K562 (cell line): ENCODE measurements at regions not wholly inside any gene's neighbourhood (a gene's known extent, or its start where the extent isn't known, plus 50 kb on each side); places are given as distances from the start of the nearest gene placed in this dataset.

Experiments used
- ATAC-seq: fragments of 200-7000 bp; cut with Tn5 transposase; 3 replicates; pipeline ENCODE4 v1.9.1; 2020; ENCODE audit warnings: moderate library complexity
- BruUV-seq: library from RNA; stranded (reverse); fragments of 400-500 nt; replicated peaks from 2 replicates; lab custom pipeline; 2021; lab: Mats Ljungman, UMichigan
- CTCF ChIA-PET: fragments of 300-600 bp; formaldehyde crosslinking; extraction: SDS; loops from one replicate; lab custom pipeline; 2021; ENCODE audit warnings: low intra/inter-chr PET ratio; lab: Yijun Ruan, JAX
- POLR2A ChIA-PET: fragments of 300-600, 350-650 bp; sonication (Branson Sonifier 250); formaldehyde crosslinking; extraction: SDS; loops from one replicate; lab custom pipeline; 2021; ENCODE audit warnings: antibody characterized with exemption, inconsistent platforms; lab: Yijun Ruan, JAX
- DNase-seq, 4 experiments: peaks; one replicate each; pipeline versions ENCODE4 v3.0.0 to v3.0.0-alpha.2; 2011 to 2018; ENCODE audit warnings: low spot score in 3 of 4, mixed read lengths in 3 of 4; ENCODE audit errors: extremely low read depth in 1 of 4
- FAIRE-seq: peaks from 2 replicates; lab custom pipeline; 2011; peaks lifted over from hg19 to GRCh38; lab: Jason Lieb, UNC
- H2AFZ ChIP-seq: 2 replicates; pipeline ENCODE4 v1.6.0; 2011; ENCODE audit warnings: low read depth, low read length, control low read depth, inconsistent platforms
- H3K27ac ChIP-seq: fragments of 200-600 bp; 3 replicates; pipeline ENCODE4 v1.8.0; 2011; ENCODE audit warnings: low read depth, mild to moderate bottlenecking, control low read depth, inconsistent platforms, low read length, moderate library complexity, mixed read lengths; ENCODE audit errors: extremely low read depth
- H3K27me3 ChIP-seq, 2 experiments: fragments of 300-600 bp in 1 of 2; 2 replicates in 1 of 2; 3 replicates in 1 of 2; pipeline versions ENCODE4 v1.6.0 to v1.8.0; 2011; ENCODE audit warnings: inconsistent platforms in 2 of 2, low read length in 2 of 2, mild to moderate bottlenecking in 1 of 2, mixed read lengths in 1 of 2, moderate library complexity in 1 of 2; ENCODE audit not compliant: control insufficient read depth in 2 of 2, insufficient read depth in 2 of 2
- H3K36me3 ChIP-seq: fragments of 300-600 bp; 3 replicates; pipeline ENCODE4 v1.8.0; 2011; ENCODE audit warnings: mild to moderate bottlenecking, low read length, inconsistent platforms; ENCODE audit not compliant: control insufficient read depth, insufficient read depth
- H3K4me1 ChIP-seq, 2 experiments: fragments of 200-600 bp in 1 of 2; replicated peaks in 1 of 2; 2 replicates in 1 of 2; 3 replicates in 1 of 2; pipeline versions ENCODE4 v1.5.1 to v1.8.0; 2011; ENCODE audit warnings: inconsistent platforms in 2 of 2, low read length in 2 of 2, mild to moderate bottlenecking in 1 of 2, mixed read lengths in 1 of 2, moderate library complexity in 1 of 2; ENCODE audit not compliant: control insufficient read depth in 2 of 2, insufficient read depth in 2 of 2
- H3K4me2 ChIP-seq: 2 replicates; pipeline ENCODE4 v1.6.1; 2011; ENCODE audit warnings: low read length, control low read depth, inconsistent platforms, mixed read lengths; ENCODE audit not compliant: insufficient read depth
- H3K4me3 ChIP-seq: fragments of 200-600 bp; sonication (generic), shearing (Covaris generic); 2 replicates; pipeline ENCODE4 v1.5.1; 2016; ENCODE audit warnings: control low read depth, inconsistent platforms
- H3K79me2 ChIP-seq: fragments of 200-600 bp; 3 replicates; pipeline ENCODE4 v1.8.0; 2011; ENCODE audit warnings: low read length, inconsistent platforms; ENCODE audit not compliant: control insufficient read depth, insufficient read depth
- H3K9ac ChIP-seq, 2 experiments: 2 replicates each; pipeline versions ENCODE4 v1.6.0 to v1.6.1; 2011; ENCODE audit warnings: low read depth in 2 of 2, low read length in 2 of 2, control low read depth in 1 of 2, inconsistent platforms in 1 of 2, mild to moderate bottlenecking in 1 of 2, mixed read lengths in 1 of 2; ENCODE audit not compliant: insufficient read depth in 1 of 2
- H3K9me1 ChIP-seq: one replicate; pipeline ENCODE4 v1.6.0; 2011; ENCODE audit warnings: inconsistent platforms, mild to moderate bottlenecking, low read length, moderate library complexity; ENCODE audit not compliant: control insufficient read depth, insufficient read depth
- H3K9me3 ChIP-seq: replicated peaks from 2 replicates; pipeline ENCODE4 v1.5.1; 2011; ENCODE audit warnings: low read depth, low read length, inconsistent platforms; ENCODE audit not compliant: control insufficient read depth, insufficient read depth
- H4K20me1 ChIP-seq: replicated peaks from 2 replicates; pipeline ENCODE4 v1.6.1; 2011; ENCODE audit warnings: low read length, inconsistent platforms, mixed read lengths; ENCODE audit not compliant: control insufficient read depth, insufficient read depth
- ATF3 ChIP-seq, 2 experiments: fragments of 450-650 bp in 1 of 2; sonication (generic) in 1 of 2; formaldehyde crosslinking in 1 of 2; IDR thresholded peaks in 1 of 2; conservative IDR thresholded peaks in 1 of 2; 2 replicates each; pipeline versions ENCODE4 v1.6.1 to v1.8.1; 2016 to 2023; ENCODE audit warnings: mild to moderate bottlenecking in 2 of 2, moderate library complexity in 2 of 2, inconsistent platforms in 1 of 2, missing genetic modification reagents in 1 of 2
- BACH1 ChIP-seq: fragments of 200-800 bp; sonication (Bioruptor generic); IDR thresholded peaks from 2 replicates; pipeline ENCODE4 v1.6.1; 2016; ENCODE audit warnings: missing genetic modification characterization, missing compliant biosample characterization
- C11orf30 ChIP-seq: fragments of 450-650 bp; IDR thresholded peaks from 2 replicates; pipeline ENCODE4 v1.6.1; 2016; ENCODE audit warnings: low read depth, mild to moderate bottlenecking
- CBFA2T2 ChIP-seq: fragments of 450-650 bp; conservative IDR thresholded peaks from 2 replicates; pipeline ENCODE4 v1.6.1; 2017; ENCODE audit warnings: mild to moderate bottlenecking
- CBX3 ChIP-seq, 2 experiments: IDR thresholded peaks; 1 replicate in 1 of 2; 2 replicates in 1 of 2; pipeline ENCODE4 v1.6.1; 2012; ENCODE audit warnings: inconsistent platforms in 2 of 2, low read length in 2 of 2, borderline replicate concordance in 1 of 2, control low read depth in 1 of 2
- CEBPG ChIP-seq, 3 experiments: fragments of 200-800 bp in 1 of 3; sonication (Bioruptor generic) in 1 of 3; sonication (generic) in 1 of 3; formaldehyde crosslinking in 1 of 3; IDR thresholded peaks in 2 of 3; conservative IDR thresholded peaks in 1 of 3; 2 replicates each; pipeline versions ENCODE4 v1.6.1 to v1.8.0; 2016 to 2022; ENCODE audit warnings: missing compliant biosample characterization in 2 of 3, missing genetic modification characterization in 2 of 3, mild to moderate bottlenecking in 1 of 3, missing genetic modification reagents in 1 of 3
- GTF2F1 ChIP-seq: IDR thresholded peaks from 2 replicates; pipeline ENCODE4 v1.6.1; 2011; ENCODE audit warnings: low read depth, low read length, improper control_type of control experiment
- KAT8 ChIP-seq: fragments of 450-650 bp; IDR thresholded peaks from 2 replicates; pipeline ENCODE4 v1.6.1; 2016; ENCODE audit warnings: low read depth, mild to moderate bottlenecking
- RBM25 ChIP-seq: fragments of 200-400 bp; formaldehyde crosslinking; IDR thresholded peaks from 2 replicates; pipeline ENCODE4 v1.6.1; 2018; ENCODE audit warnings: low read length, low read depth, moderate library complexity; ENCODE audit not compliant: severe bottlenecking
- SPI1 ChIP-seq: IDR thresholded peaks from 2 replicates; pipeline ENCODE4 v1.6.1; 2011; ENCODE audit warnings: low read depth, low read length, control low read depth, borderline replicate concordance
- SREBF2 ChIP-seq: sonication (generic); formaldehyde crosslinking; IDR thresholded peaks from 2 replicates; pipeline ENCODE4 v1.4.0; 2020; ENCODE audit warnings: mild to moderate bottlenecking, missing genetic modification reagents
- TRIM28 ChIP-seq: fragments of 450-650 bp; IDR thresholded peaks from 2 replicates; pipeline ENCODE4 v1.6.1; 2017
- ZNF140 ChIP-seq: fragments of 250-450 bp; sonication (Bioruptor Pico); IDR thresholded peaks from 2 replicates; pipeline ENCODE4 v1.8.0; 2021; ENCODE audit warnings: moderate library complexity, mild to moderate bottlenecking, inconsistent platforms
- ZNF431 ChIP-seq: sonication (generic); formaldehyde crosslinking; IDR thresholded peaks from 2 replicates; pipeline ENCODE4 v1.8.0; 2022; ENCODE audit warnings: mild to moderate bottlenecking, missing genetic modification reagents
- ZNF584 ChIP-seq: fragments of 200-800 bp; sonication (Bioruptor generic); IDR thresholded peaks from 2 replicates; pipeline ENCODE4 v1.6.1; 2016; ENCODE audit warnings: low read depth, mild to moderate bottlenecking, missing genetic modification characterization, missing compliant biosample characterization
- WGBS: fragments of 100-300 bp; shearing (Covaris generic); methylation state at CpG from one replicate; pipeline ENCODE4 v1.1.6; 2016; ENCODE audit warnings: low coverage, mixed read lengths; ENCODE audit not compliant: insufficient coverage; ENCODE audit errors: missing lambda C conversion rate; 5-methylcytosine and 5-hydroxymethylcytosine counted together
- in situ Hi-C: fragments of 300-500 bp; cut with MboI; formaldehyde crosslinking; loops from 4 replicates; pipeline ENCODE4 v1.15.0; 2018; ENCODE audit warnings: inconsistent platforms, mixed read lengths
- intact Hi-C: fragments of 100-400 bp; cut with micrococcal nuclease; formaldehyde crosslinking; loops from 2 replicates; pipeline ENCODE4 v1.14.2; 2022
- TF ChIP-seq, protein P1 (sequence below): fragments of 250-450 bp; sonication (Bioruptor Pico); IDR thresholded peaks from 2 replicates; pipeline ENCODE4 v1.4.0; 2020; ENCODE audit warnings: mild to moderate bottlenecking, moderate library complexity, borderline replicate concordance
- TF ChIP-seq, protein P2 (sequence below): fragments of 450-650 bp; IDR thresholded peaks from 2 replicates; pipeline ENCODE4 v1.6.1; 2016

- ATAC-seq (no peak), DNase-seq (no peak), FAIRE-seq (no peak)
- H3K36me3 ChIP-seq, result no peaks in the 10 kb centered on the region
- H4K20me1 ChIP-seq, result no peaks in the 10 kb centered on the region
- peaks cover 5% of the 10 kb centered on the region in 2 experiments; a peak in 3 of 5 replicates for H3K27me3 ChIP-seq
- in situ Hi-C loops, result no loop called here
- no peak overlapping the region for H3K4me3 ChIP-seq
- H3K9ac ChIP-seq, result no peak overlapping the region
- H3K4me1 ChIP-seq, result no peaks in the 10 kb centered on the region
- CTCF ChIA-PET, result no interaction called here
- WGBS, result 38% methylated on average over 1 of the region's 1 CpG
- no peak overlapping the region for H2AFZ ChIP-seq
- intact Hi-C loops, result loop anchor here (10.0 kb wide), 1 partner anchor 68 kb away; no protein-coding TSS in a partner anchor
- H3K9me3 ChIP-seq, result no peaks in the 10 kb centered on the region
- no TSS peak for BruUV-seq
- no peak overlapping the region for H3K4me2 ChIP-seq
- no peaks in the 10 kb centered on the region for H3K9me1 ChIP-seq
- POLR2A ChIA-PET, result no interaction called here
- no peaks in the 10 kb centered on the region for H3K79me2 ChIP-seq
- no peak overlapping the region for H3K27ac ChIP-seq
- no peak for TF ChIP-seq ZNF140
- TF ChIP-seq CEBPG (CRISPR knock-in tag; IDR thresholded peaks at IDR 0.05), result no peak
- 0 out of 4 replicates have a peak, but pooled peaks of 1 of the 2 experiments have one; percentile 44 for TF ChIP-seq CEBPG (tag; conservative IDR thresholded peaks at IDR 0.05 in 1 of 2, IDR thresholded peaks at IDR 0.05 in 1 of 2)
- no peak for TF ChIP-seq ZNF584 (CRISPR knock-in tag)
- TF ChIP-seq, protein P1, sequence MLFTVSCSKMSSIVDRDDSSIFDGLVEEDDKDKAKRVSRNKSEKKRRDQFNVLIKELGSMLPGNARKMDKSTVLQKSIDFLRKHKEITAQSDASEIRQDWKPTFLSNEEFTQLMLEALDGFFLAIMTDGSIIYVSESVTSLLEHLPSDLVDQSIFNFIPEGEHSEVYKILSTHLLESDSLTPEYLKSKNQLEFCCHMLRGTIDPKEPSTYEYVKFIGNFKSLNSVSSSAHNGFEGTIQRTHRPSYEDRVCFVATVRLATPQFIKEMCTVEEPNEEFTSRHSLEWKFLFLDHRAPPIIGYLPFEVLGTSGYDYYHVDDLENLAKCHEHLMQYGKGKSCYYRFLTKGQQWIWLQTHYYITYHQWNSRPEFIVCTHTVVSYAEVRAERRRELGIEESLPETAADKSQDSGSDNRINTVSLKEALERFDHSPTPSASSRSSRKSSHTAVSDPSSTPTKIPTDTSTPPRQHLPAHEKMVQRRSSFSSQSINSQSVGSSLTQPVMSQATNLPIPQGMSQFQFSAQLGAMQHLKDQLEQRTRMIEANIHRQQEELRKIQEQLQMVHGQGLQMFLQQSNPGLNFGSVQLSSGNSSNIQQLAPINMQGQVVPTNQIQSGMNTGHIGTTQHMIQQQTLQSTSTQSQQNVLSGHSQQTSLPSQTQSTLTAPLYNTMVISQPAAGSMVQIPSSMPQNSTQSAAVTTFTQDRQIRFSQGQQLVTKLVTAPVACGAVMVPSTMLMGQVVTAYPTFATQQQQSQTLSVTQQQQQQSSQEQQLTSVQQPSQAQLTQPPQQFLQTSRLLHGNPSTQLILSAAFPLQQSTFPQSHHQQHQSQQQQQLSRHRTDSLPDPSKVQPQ, result no peak
- TF ChIP-seq CBX3 (IDR thresholded peaks at IDR 0.05; ENCODE audit: borderline replicate concordance in 1 of 2, low read length in 2 of 2), result peak in 1 of 2 experiments; percentile 70; a peak in 1 of 3 replicates
- no peak for TF ChIP-seq GTF2F1
- TF ChIP-seq C11orf30, result peak; percentile 37; the same call in 1 of the 2 replicates
- 0 out of 2 replicates have a peak, but pooled peaks have one; percentile 27 for TF ChIP-seq BACH1
- no peak for TF ChIP-seq RBM25
- TF ChIP-seq SREBF2 (CRISPR knock-in tag), result no peak
- 0 out of 2 replicates have a peak, but pooled peaks have one; percentile 5 for TF ChIP-seq CBFA2T2
- TF ChIP-seq, protein P2, sequence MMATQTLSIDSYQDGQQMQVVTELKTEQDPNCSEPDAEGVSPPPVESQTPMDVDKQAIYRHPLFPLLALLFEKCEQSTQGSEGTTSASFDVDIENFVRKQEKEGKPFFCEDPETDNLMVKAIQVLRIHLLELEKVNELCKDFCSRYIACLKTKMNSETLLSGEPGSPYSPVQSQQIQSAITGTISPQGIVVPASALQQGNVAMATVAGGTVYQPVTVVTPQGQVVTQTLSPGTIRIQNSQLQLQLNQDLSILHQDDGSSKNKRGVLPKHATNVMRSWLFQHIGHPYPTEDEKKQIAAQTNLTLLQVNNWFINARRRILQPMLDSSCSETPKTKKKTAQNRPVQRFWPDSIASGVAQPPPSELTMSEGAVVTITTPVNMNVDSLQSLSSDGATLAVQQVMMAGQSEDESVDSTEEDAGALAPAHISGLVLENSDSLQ, result peak; percentile 39; the same call in 1 of the 2 replicates
- TF ChIP-seq ZNF431 (CRISPR knock-in tag), result no peak
- peak; percentile 51; the same call in 1 of the 2 replicates for TF ChIP-seq ATF3 (IDR thresholded peaks at IDR 0.05)
- no peak for TF ChIP-seq ATF3 (CRISPR knock-in tag; conservative IDR thresholded peaks at IDR 0.05)
- TF ChIP-seq TRIM28, result peak; percentile 60; the same call in 1 of the 2 replicates
- no peak for TF ChIP-seq KAT8
- TF ChIP-seq SPI1, result peak; percentile 27; the same call in 1 of the 2 replicates
Measured at GRCh38 chr2:61726456-61727209, 127.2 kb downstream of the FAM161A start.
